ENCODE measurements at regions not wholly inside any gene's neighbourhood (a gene's known extent, or its start where the extent isn't known, plus 50 kb on each side); places are given as distances from the start of the nearest gene placed in this dataset.
A peak's percentile ranks its signal among the peaks of the same experiment; 100 is the strongest.

- BruUV-seq (replicated peaks), result no TSS peak
- H3K4me1 ChIP-seq (replicated peaks in 1 of 2; ENCODE audit: control insufficient read depth in 2 of 2, insufficient read depth in 2 of 2, low read length in 2 of 2), result no peaks in the 10 kb centered on the region
- no peak overlapping the region for H2AFZ ChIP-seq (ENCODE audit: low read depth, low read length)
- DNase-seq (ENCODE audit: extremely low read depth in 1 of 4, low spot score in 3 of 4) (no peak), ATAC-seq (no peak), FAIRE-seq (no peak)
- H3K27me3 ChIP-seq (ENCODE audit: control insufficient read depth in 2 of 2, insufficient read depth in 2 of 2, low read length in 2 of 2), result no peaks in the 10 kb centered on the region
- H3K4me2 ChIP-seq (ENCODE audit: insufficient read depth, low read length), result no peak overlapping the region
- intact Hi-C loops (cut with micrococcal nuclease), result no loop called here
- H3K9me1 ChIP-seq (ENCODE audit: control insufficient read depth, insufficient read depth, low read length), result no peaks in the 10 kb centered on the region
- H3K4me3 ChIP-seq, result no peak overlapping the region
- H3K9ac ChIP-seq (ENCODE audit: insufficient read depth in 1 of 2, low read depth in 2 of 2, low read length in 2 of 2), result no peak overlapping the region
- TF ChIP-seq ZNF184 (CRISPR knock-in tag; IDR thresholded peaks at IDR 0.05), result no peak
- no peak for TF ChIP-seq MBD2 (IDR thresholded peaks at IDR 0.05; ENCODE audit: borderline replicate concordance, low read depth)
- TF ChIP-seq PCBP2 (IDR thresholded peaks at IDR 0.05; ENCODE audit: low read depth, low read length, poor library complexity, severe bottlenecking), result no peak
- no peaks in the 10 kb centered on the region for H3K79me2 ChIP-seq (ENCODE audit: control insufficient read depth, insufficient read depth, low read length)
- H4K20me1 ChIP-seq (replicated peaks; ENCODE audit: control insufficient read depth, insufficient read depth, low read length), result no peaks in the 10 kb centered on the region
- H3K27ac ChIP-seq (ENCODE audit: extremely low read depth, low read depth, low read length), result no peak overlapping the region
- in situ Hi-C loops (cut with MboI), result no loop called here
- H3K36me3 ChIP-seq (ENCODE audit: control insufficient read depth, insufficient read depth, low read length), result no peaks in the 10 kb centered on the region
- ChIA-PET CTCF (ENCODE audit: low intra/inter-chr PET ratio) (no interaction called here), POLR2A (no interaction called here)
- H3K9me3 ChIP-seq (replicated peaks; ENCODE audit: control insufficient read depth, insufficient read depth, low read depth, low read length), result no peaks in the 10 kb centered on the region; the same call in 1 of the 2 replicates
- 0% methylated on average over 2 of the region's 2 CpGs for WGBS (ENCODE audit: insufficient coverage, low coverage, missing lambda C conversion rate)
Measured at GRCh38 chr6:153778216-153778615, 260.8 kb upstream of the OPRM1 start.

- intact Hi-C loops (cut with micrococcal nuclease) (no loop called here), in situ Hi-C loops (cut with MboI) (no loop called here)
- Histone ChIP-seq H3K9me3 (replicated peaks; ENCODE audit: control insufficient read depth, insufficient read depth, low read depth, low read length) (no peaks in the 10 kb centered on the region; the same call in 1 of the 2 replicates), H3K4me1 (replicated peaks in 1 of 2; ENCODE audit: control insufficient read depth in 2 of 2, insufficient read depth in 2 of 2, low read length in 2 of 2) (no peaks in the 10 kb centered on the region), H3K9ac (ENCODE audit: insufficient read depth in 1 of 2, low read depth in 2 of 2, low read length in 2 of 2) (no peak overlapping the region), H3K79me2 (ENCODE audit: control insufficient read depth, insufficient read depth, low read length) (no peaks in the 10 kb centered on the region), H3K4me3 (no peak overlapping the region), H3K9me1 (ENCODE audit: control insufficient read depth, insufficient read depth, low read length) (no peaks in the 10 kb centered on the region), H4K20me1 (replicated peaks; ENCODE audit: control insufficient read depth, insufficient read depth, low read length) (no peaks in the 10 kb centered on the region), H3K27me3 (ENCODE audit: control insufficient read depth in 2 of 2, insufficient read depth in 2 of 2, low read length in 2 of 2) (no peaks in the 10 kb centered on the region), H3K4me2 (ENCODE audit: insufficient read depth, low read length) (no peak overlapping the region), H3K36me3 (ENCODE audit: control insufficient read depth, insufficient read depth, low read length) (no peaks in the 10 kb centered on the region), H2AFZ (ENCODE audit: low read depth, low read length) (no peak overlapping the region), H3K27ac (ENCODE audit: extremely low read depth, low read depth, low read length) (no peak overlapping the region)
- ChIA-PET CTCF (ENCODE audit: low intra/inter-chr PET ratio) (no interaction called here), POLR2A (no interaction called here)
- no TSS peak for BruUV-seq (replicated peaks)
- ATAC-seq, result no peak
- peak; percentile 23; the same call in 1 of the 2 replicates for TF ChIP-seq C11orf30 (IDR thresholded peaks at IDR 0.05; ENCODE audit: low read depth)
- no peak for TF ChIP-seq BRD9 (IDR thresholded peaks at IDR 0.05; ENCODE audit: low read depth, partially characterized antibody)
- TF ChIP-seq MAFK (IDR thresholded peaks at IDR 0.05; ENCODE audit: low read length), result peak; percentile 35; the same call in 1 of the 2 replicates
- peak; percentile 40; the same call in 1 of the 2 replicates for TF ChIP-seq MAFF (IDR thresholded peaks at IDR 0.05; ENCODE audit: low read length)
- TF ChIP-seq ZNF316 (IDR thresholded peaks at IDR 0.05), result peak; percentile 40; the same call in 1 of the 2 replicates
- no peak for TF ChIP-seq ZNF785 (CRISPR knock-in tag; IDR thresholded peaks at IDR 0.05)
- FAIRE-seq, result no peak
- DNase-seq (ENCODE audit: extremely low read depth in 1 of 4, low spot score in 3 of 4), result no peak
Measured at GRCh38 chr6:153771577-153771976, 267.5 kb upstream of the OPRM1 start.
